Tibial artery (tissue), 4 donors: ENCODE measurements at regions not wholly inside any gene's neighbourhood (a gene's known extent, or its start where the extent isn't known, plus 50 kb on each side); places are given as distances from the start of the nearest gene placed in this dataset.

ENCODE experiments used
- DNase-seq, 2 donors: peaks; one replicate each; pipeline ENCODE4 v3.0.0-alpha.2; 2019
- H3K27ac ChIP-seq, 2 donors: fragments of 200-600 bp; sonication (generic) in 1 of 2; 1 replicate in 1 of 2; 2 replicates in 1 of 2; pipeline ENCODE4 v1.5.1; 2018 to 2019; ENCODE audit warnings: mild to moderate bottlenecking in 1 of 2
- H3K27me3 ChIP-seq, 2 donors: fragments of 200-600 bp; sonication (generic) in 1 of 2; one replicate each; pipeline versions ENCODE4 v1.5.1 to v1.6.0; 2016 to 2019
- H3K36me3 ChIP-seq, 3 donors: fragments of 200-600 bp; sonication (generic) in 2 of 3; one replicate each; pipeline ENCODE4 v1.5.1; 2016 to 2019; ENCODE audit warnings: mild to moderate bottlenecking in 2 of 3
- H3K4me1 ChIP-seq, 4 donors: fragments of 200-600 bp; sonication (generic) in 2 of 4; 1 replicate in 3 of 4; 2 replicates in 1 of 4; pipeline ENCODE4 v1.5.1; 2016 to 2019
- H3K4me3 ChIP-seq, 2 donors: fragments of 200-600 bp; sonication (generic) in 1 of 2; 1 replicate in 1 of 2; 2 replicates in 1 of 2; pipeline ENCODE4 v1.5.1; 2018 to 2019; ENCODE audit warnings: mild to moderate bottlenecking in 2 of 2
- H3K9me3 ChIP-seq, 3 donors: fragments of 200-600 bp; sonication (generic) in 1 of 3; one replicate each; pipeline ENCODE4 v1.5.1; 2016 to 2019
- CTCF ChIP-seq, 2 experiments: fragments of 200-600 bp in 1 of 2; fragments of 450-650 bp in 1 of 2; IDR thresholded peaks; one replicate each; pipeline ENCODE4 v1.5.1; 2017 to 2019; ENCODE audit warnings: antibody characterized with exemption in 2 of 2, mild to moderate bottlenecking in 1 of 2, moderate library complexity in 1 of 2
- intact Hi-C: fragments of 100-400 bp; cut with DNase I; formaldehyde crosslinking; loops from one replicate; pipeline ENCODE4 v1.15.0; 2023; ENCODE audit warnings: low total_unique reads

- no peaks in the 10 kb centered on the region for H3K9me3 ChIP-seq
- H3K36me3 ChIP-seq = no peaks in the 10 kb centered on the region
- no peaks in the 10 kb centered on the region for H3K4me1 ChIP-seq
- no peak for DNase-seq
- intact Hi-C loops = no loop called here
- H3K27ac ChIP-seq = no peak overlapping the region
- peaks cover 0 to 2% of the 10 kb centered on the region in 2 donors for H3K27me3 ChIP-seq
- TF ChIP-seq CTCF (IDR thresholded peaks at IDR 0.05) = no peak
- H3K4me3 ChIP-seq = no peak overlapping the region
Measured at GRCh38 chr1:37286881-37287280, 187.5 kb upstream of the ZC3H12A start.

GRCh38 chr1:37288900-37289299, 185.5 kb upstream of the ZC3H12A start:
- H3K9me3 ChIP-seq = no peaks in the 10 kb centered on the region
- intact Hi-C loops = no loop called here
- no peak overlapping the region for H3K27ac ChIP-seq
- no peaks in the 10 kb centered on the region for H3K36me3 ChIP-seq
- TF ChIP-seq CTCF (IDR thresholded peaks at IDR 0.05) = no peak
- peaks cover 0 to 20% of the 10 kb centered on the region in 2 donors for H3K27me3 ChIP-seq
- H3K4me3 ChIP-seq = no peak overlapping the region
- DNase-seq = no peak
- no peaks in the 10 kb centered on the region for H3K4me1 ChIP-seq

- DNase-seq = no peak
- Histone ChIP-seq H3K4me3 (no peak overlapping the region), H3K27me3 (peaks cover 0 to 26% of the 10 kb centered on the region in 2 donors), H3K36me3 (no peaks in the 10 kb centered on the region), H3K27ac (no peak overlapping the region), H3K4me1 (no peaks in the 10 kb centered on the region), H3K9me3 (no peaks in the 10 kb centered on the region)
- TF ChIP-seq CTCF (IDR thresholded peaks at IDR 0.05) = no peak
- intact Hi-C loops = no loop called here
Measured at GRCh38 chr1:37290718-37291117, 183.7 kb upstream of the ZC3H12A start.

GRCh38 chr1:37292789-37293188, 181.6 kb upstream of the ZC3H12A start:
- Histone ChIP-seq H3K27ac (no peak overlapping the region), H3K4me1 (no peaks in the 10 kb centered on the region), H3K4me3 (no peak overlapping the region), H3K27me3 (peaks cover 0 to 36% of the 10 kb centered on the region in 2 donors), H3K36me3 (no peaks in the 10 kb centered on the region), H3K9me3 (no peaks in the 10 kb centered on the region)
- intact Hi-C loops = no loop called here
- DNase-seq = no peak
- no peak for TF ChIP-seq CTCF (IDR thresholded peaks at IDR 0.05)

GRCh38 chr1:37294096-37294495, 180.3 kb upstream of the ZC3H12A start:
- intact Hi-C loops = no loop called here
- TF ChIP-seq CTCF (IDR thresholded peaks at IDR 0.05) = no peak

GRCh38 chr1:37294529-37294928, 179.9 kb upstream of the ZC3H12A start:
- TF ChIP-seq CTCF (IDR thresholded peaks at IDR 0.05) = no peak
- Histone ChIP-seq H3K27ac (no peak overlapping the region), H3K4me1 (no peaks in the 10 kb centered on the region), H3K4me3 (no peak overlapping the region), H3K9me3 (no peaks in the 10 kb centered on the region), H3K27me3 (peaks cover 0 to 52% of the 10 kb centered on the region in 2 donors), H3K36me3 (no peaks in the 10 kb centered on the region)
- intact Hi-C loops = no loop called here
- no peak for DNase-seq

More at GRCh38 chr1:37294096-37294495, 180.3 kb upstream of the ZC3H12A start:
- no peak overlapping the region for H3K27ac ChIP-seq
- H3K27me3 ChIP-seq = peaks cover 0 to 48% of the 10 kb centered on the region in 2 donors
- H3K9me3 ChIP-seq = no peaks in the 10 kb centered on the region
- H3K4me1 ChIP-seq = no peaks in the 10 kb centered on the region
- no peaks in the 10 kb centered on the region for H3K36me3 ChIP-seq
- DNase-seq = no peak
- no peak overlapping the region for H3K4me3 ChIP-seq
